Neural progenitor cell (in vitro differentiated cells): ENCODE measurements at regions not wholly inside any gene's neighbourhood (a gene's known extent, or its start where the extent isn't known, plus 50 kb on each side); places are given as distances from the start of the nearest gene placed in this dataset.
"Not testable (repeated sequence)": the region's sequence is repeated elsewhere in the genome, so short reads cannot be mapped to it uniquely, and the experiment has no call there.

Experiments
- DNase-seq: peaks from one replicate; pipeline ENCODE4 v3.0.0-alpha.2; 2016; ENCODE audit warnings: low spot score
- H2AFZ ChIP-seq: fragments of 200-600 bp; sonication (generic); replicated peaks from 2 replicates; pipeline ENCODE4 v1.6.1; 2016; ENCODE audit warnings: antibody characterized with exemption
- H3F3A ChIP-seq: fragments of 200-600 bp; sonication (generic); 2 replicates; pipeline ENCODE4 v1.6.1; 2016; ENCODE audit warnings: antibody characterized with exemption, low read depth
- H3K27ac ChIP-seq: fragments of 200-600 bp; sonication (generic); 2 replicates; pipeline ENCODE4 v1.5.1; 2016; ENCODE audit warnings: mild to moderate bottlenecking
- H3K27me3 ChIP-seq: fragments of 200-600 bp; sonication (generic); 2 replicates; pipeline ENCODE4 v1.6.1; 2016; ENCODE audit warnings: mild to moderate bottlenecking, moderate library complexity
- H3K36me3 ChIP-seq: fragments of 200-600 bp; sonication (generic); 2 replicates; pipeline ENCODE4 v1.5.1; 2016
- H3K4me1 ChIP-seq: fragments of 200-600 bp; sonication (generic); 2 replicates; pipeline ENCODE4 v1.6.1; 2016; ENCODE audit warnings: mixed run types
- H3K4me2 ChIP-seq: fragments of 200-600 bp; sonication (generic); 2 replicates; pipeline ENCODE4 v1.6.1; 2016
- H3K4me3 ChIP-seq: fragments of 200-600 bp; sonication (generic); 2 replicates; pipeline ENCODE4 v1.5.1; 2016
- H3K79me2 ChIP-seq: fragments of 200-600 bp; sonication (generic); 2 replicates; pipeline ENCODE4 v1.6.1; 2016; ENCODE audit warnings: low read depth
- H3K9ac ChIP-seq: fragments of 200-600 bp; sonication (generic); 2 replicates; pipeline ENCODE4 v1.6.1; 2016
- H3K9me3 ChIP-seq: fragments of 200-600 bp; sonication (generic); 2 replicates; pipeline ENCODE4 v1.5.1; 2016; ENCODE audit warnings: low read depth
- H4K20me1 ChIP-seq: fragments of 200-600 bp; sonication (generic); 2 replicates; pipeline ENCODE4 v1.6.1; 2016; ENCODE audit warnings: low read depth
- H3K27ac Mint-ChIP-seq: 3 replicates; pipeline ENCODE4 v1.8.0; 2021; ENCODE audit warnings: mixed read lengths
- H3K27me3 Mint-ChIP-seq: 2 replicates; pipeline ENCODE4 v1.8.0; 2022; ENCODE audit warnings: low read depth, mild to moderate bottlenecking, inconsistent platforms, moderate library complexity, mixed read lengths; ENCODE audit not compliant: insufficient read depth
- H3K36me3 Mint-ChIP-seq: 3 replicates; pipeline ENCODE4 v1.8.0; 2021; ENCODE audit warnings: mixed read lengths
- H3K4me1 Mint-ChIP-seq: 3 replicates; pipeline ENCODE4 v1.8.0; 2021; ENCODE audit warnings: mixed read lengths
- H3K4me3 Mint-ChIP-seq: 3 replicates; pipeline ENCODE4 v1.8.0; 2021; ENCODE audit warnings: mild to moderate bottlenecking, moderate library complexity, mixed read lengths
- H3K9me3 Mint-ChIP-seq: 3 replicates; pipeline ENCODE4 v1.8.0; 2020; ENCODE audit warnings: mixed read lengths
- EZH2 ChIP-seq: fragments of 200-600 bp; sonication (generic); IDR thresholded peaks from 2 replicates; pipeline ENCODE4 v1.6.1; 2017; ENCODE audit warnings: antibody characterized with exemption, mild to moderate bottlenecking, moderate library complexity
- EZH2phosphoT487 ChIP-seq: fragments of 200-600 bp; sonication (generic); IDR thresholded peaks from 2 replicates; pipeline ENCODE4 v1.6.1; 2017; ENCODE audit warnings: antibody characterized with exemption
- TF ChIP-seq, protein P1 (sequence below): fragments of 200-600 bp; sonication (generic); IDR thresholded peaks from 2 replicates; pipeline ENCODE4 v1.5.1; 2017; ENCODE audit warnings: antibody characterized with exemption, mild to moderate bottlenecking

DNA sequence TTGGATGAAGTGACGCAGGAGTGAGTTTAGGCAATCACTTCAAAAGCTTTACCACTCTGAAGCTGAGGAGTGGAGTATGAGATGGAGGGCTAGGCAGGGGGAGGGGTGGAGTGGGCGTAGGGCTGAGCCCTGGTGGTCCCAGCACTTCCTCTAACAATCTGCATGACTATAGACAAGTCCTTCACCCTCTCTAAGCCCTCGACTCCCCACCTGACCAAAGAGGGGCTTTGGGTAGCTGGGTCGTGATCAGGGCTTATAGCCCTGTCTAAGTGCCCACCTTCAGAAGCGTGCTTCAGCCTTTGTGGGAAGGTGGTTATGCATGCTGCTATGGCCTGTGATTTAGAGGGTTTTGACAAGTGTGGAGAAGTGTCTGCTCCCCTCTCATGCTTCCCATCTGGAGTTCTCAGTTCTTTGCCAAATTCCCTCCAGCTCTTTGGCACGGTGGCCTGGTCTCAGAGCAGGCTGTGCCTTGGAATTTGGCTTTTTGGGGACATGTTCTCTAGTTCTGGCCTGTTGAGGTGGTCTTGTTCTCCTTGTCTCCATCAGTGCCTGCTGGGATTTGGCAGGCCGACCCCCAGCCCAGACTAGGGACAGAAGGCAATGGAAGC, 53.0 kb downstream of the ACTBL2 start:
- no peak overlapping the region for H2AFZ ChIP-seq
- H3K9me3 Mint-ChIP-seq, result peaks cover 2% of the 10 kb centered on the region

DNA sequence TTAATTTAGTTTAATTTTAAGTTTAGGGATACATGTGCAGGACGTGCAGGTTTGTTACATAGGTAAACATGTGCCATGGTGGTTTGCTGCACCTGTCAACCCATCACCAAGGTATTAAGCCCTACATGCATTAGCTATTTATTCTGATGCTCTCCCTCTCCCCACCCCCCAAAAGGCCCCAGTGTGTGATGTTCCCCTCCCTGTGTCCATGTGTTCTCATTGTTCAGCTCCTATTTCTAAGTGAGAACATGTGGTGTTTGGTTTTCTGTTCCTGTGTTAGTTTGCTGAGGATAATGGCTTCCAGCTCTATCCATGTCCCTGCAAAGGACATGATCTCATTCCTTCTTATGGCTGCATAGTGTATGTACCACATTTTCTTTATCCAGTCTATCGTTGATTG, 53.6 kb downstream of the ACTBL2 start:
- H3K9ac ChIP-seq, H3K9me3 ChIP-seq, H4K20me1 ChIP-seq, DNase-seq, H2AFZ ChIP-seq, H3K79me2 ChIP-seq, H3K4me3 ChIP-seq, H3K36me3 Mint-ChIP-seq, H3K27ac Mint-ChIP-seq, H3F3A ChIP-seq, H3K4me2 ChIP-seq, H3K36me3 ChIP-seq, H3K4me3 Mint-ChIP-seq, H3K4me1 Mint-ChIP-seq, H3K27me3 ChIP-seq, H3K27me3 Mint-ChIP-seq, H3K9me3 Mint-ChIP-seq, H3K27ac ChIP-seq: not testable (repeated sequence)
- H3K4me1 ChIP-seq, result peaks cover 11% of the 10 kb centered on the region

More for the DNA sequence above, 53.0 kb downstream of the ACTBL2 start:
- peaks cover 11% of the 10 kb centered on the region for H3K4me1 ChIP-seq
- no peaks in the 10 kb centered on the region for H4K20me1 ChIP-seq
- H3K4me3 ChIP-seq, result no peak overlapping the region
- DNase-seq, result no peak
- no peaks in the 10 kb centered on the region for H3K27me3 ChIP-seq
- Mint-ChIP-seq H3K4me3 (no peak overlapping the region), H3K4me1 (peaks cover 4% of the 10 kb centered on the region), H3K36me3 (no peaks in the 10 kb centered on the region), H3K27ac (no peak overlapping the region), H3K27me3 (peaks cover 7% of the 10 kb centered on the region)
- H3K36me3 ChIP-seq, result no peaks in the 10 kb centered on the region
- H3K27ac ChIP-seq, result no peak overlapping the region
- no peaks in the 10 kb centered on the region for H3K79me2 ChIP-seq
- no peaks in the 10 kb centered on the region for H3K9me3 ChIP-seq
- TF ChIP-seq EZH2phosphoT487 (no peak), EZH2 (no peak)
- TF ChIP-seq, protein P1, sequence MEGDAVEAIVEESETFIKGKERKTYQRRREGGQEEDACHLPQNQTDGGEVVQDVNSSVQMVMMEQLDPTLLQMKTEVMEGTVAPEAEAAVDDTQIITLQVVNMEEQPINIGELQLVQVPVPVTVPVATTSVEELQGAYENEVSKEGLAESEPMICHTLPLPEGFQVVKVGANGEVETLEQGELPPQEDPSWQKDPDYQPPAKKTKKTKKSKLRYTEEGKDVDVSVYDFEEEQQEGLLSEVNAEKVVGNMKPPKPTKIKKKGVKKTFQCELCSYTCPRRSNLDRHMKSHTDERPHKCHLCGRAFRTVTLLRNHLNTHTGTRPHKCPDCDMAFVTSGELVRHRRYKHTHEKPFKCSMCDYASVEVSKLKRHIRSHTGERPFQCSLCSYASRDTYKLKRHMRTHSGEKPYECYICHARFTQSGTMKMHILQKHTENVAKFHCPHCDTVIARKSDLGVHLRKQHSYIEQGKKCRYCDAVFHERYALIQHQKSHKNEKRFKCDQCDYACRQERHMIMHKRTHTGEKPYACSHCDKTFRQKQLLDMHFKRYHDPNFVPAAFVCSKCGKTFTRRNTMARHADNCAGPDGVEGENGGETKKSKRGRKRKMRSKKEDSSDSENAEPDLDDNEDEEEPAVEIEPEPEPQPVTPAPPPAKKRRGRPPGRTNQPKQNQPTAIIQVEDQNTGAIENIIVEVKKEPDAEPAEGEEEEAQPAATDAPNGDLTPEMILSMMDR, result no peak
- H3K4me2 ChIP-seq, result no peak overlapping the region
- no peaks in the 10 kb centered on the region for H3F3A ChIP-seq
- no peak overlapping the region for H3K9ac ChIP-seq

DNA sequence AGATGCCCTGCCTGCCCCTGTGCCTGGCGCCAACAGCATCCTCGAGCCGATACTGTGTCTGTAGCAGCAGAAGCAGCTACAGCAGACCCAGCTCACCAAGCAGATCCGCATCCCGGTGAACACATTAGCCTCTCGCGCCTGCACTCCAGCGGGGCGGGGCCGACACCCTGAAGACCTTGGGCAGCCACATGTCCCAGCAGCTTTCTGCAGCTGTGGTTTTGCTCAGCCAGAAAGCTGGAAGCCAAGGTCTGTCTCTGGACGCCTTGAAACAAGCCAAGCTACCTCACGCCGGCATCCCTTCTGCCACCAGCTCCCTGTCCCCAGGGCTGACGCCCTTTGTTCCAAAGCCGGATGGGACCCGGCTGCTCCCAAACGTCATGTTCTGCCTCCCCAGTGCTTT, 59.6 kb downstream of the ACTBL2 start:
- Histone ChIP-seq H3F3A (no peaks in the 10 kb centered on the region), H3K36me3 (no peaks in the 10 kb centered on the region), H3K79me2 (no peaks in the 10 kb centered on the region), H3K4me2 (no peak overlapping the region), H3K4me3 (no peak overlapping the region), H3K9me3 (no peaks in the 10 kb centered on the region), H3K4me1 (no peaks in the 10 kb centered on the region), H3K27ac (no peak overlapping the region), H3K9ac (no peak overlapping the region), H2AFZ (no peak overlapping the region), H4K20me1 (no peaks in the 10 kb centered on the region), H3K27me3 (no peaks in the 10 kb centered on the region)
- Mint-ChIP-seq H3K9me3 (no peaks in the 10 kb centered on the region), H3K4me1 (no peaks in the 10 kb centered on the region), H3K27ac (no peak overlapping the region), H3K27me3 (peaks cover 8% of the 10 kb centered on the region), H3K36me3 (no peaks in the 10 kb centered on the region), H3K4me3 (no peak overlapping the region)
- TF ChIP-seq EZH2 (no peak), EZH2phosphoT487 (no peak)
- TF ChIP-seq, protein P1, result no peak
- no peak for DNase-seq

DNA sequence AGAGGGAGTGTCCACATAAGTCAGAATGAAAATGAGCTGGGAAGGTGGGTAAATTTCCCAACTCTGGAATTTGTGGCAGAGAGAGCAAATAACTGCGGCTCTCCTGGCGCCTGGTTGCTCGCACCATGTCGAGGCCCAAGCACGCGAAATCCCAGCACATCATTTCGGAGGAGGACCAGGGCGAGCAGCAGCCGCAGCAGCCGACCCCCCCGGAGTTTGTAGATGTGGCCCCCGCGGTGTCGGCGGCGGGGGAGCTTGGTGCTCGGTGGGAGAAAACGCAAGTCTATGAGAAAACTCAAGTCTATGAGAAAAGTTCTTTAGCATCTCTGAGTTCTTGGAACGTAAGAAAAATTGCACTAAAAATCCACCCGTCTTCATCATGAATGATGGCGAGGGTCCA, 60.3 kb downstream of the ACTBL2 start:
- no peaks in the 10 kb centered on the region for H3K4me1 ChIP-seq
- no peaks in the 10 kb centered on the region for H3K36me3 ChIP-seq
- Mint-ChIP-seq H3K27me3 (peaks cover 5% of the 10 kb centered on the region), H3K4me3 (no peak overlapping the region), H3K36me3 (no peaks in the 10 kb centered on the region), H3K27ac (no peak overlapping the region), H3K9me3 (no peaks in the 10 kb centered on the region), H3K4me1 (no peaks in the 10 kb centered on the region)
- H3K4me2 ChIP-seq, result no peak overlapping the region
- DNase-seq, result no peak
- H3K27me3 ChIP-seq, result no peaks in the 10 kb centered on the region
- H3F3A ChIP-seq, result no peaks in the 10 kb centered on the region
- H2AFZ ChIP-seq, result no peak overlapping the region
- no peaks in the 10 kb centered on the region for H4K20me1 ChIP-seq
- H3K79me2 ChIP-seq, result no peaks in the 10 kb centered on the region
- H3K9ac ChIP-seq, result no peak overlapping the region
- H3K4me3 ChIP-seq, result no peak overlapping the region
- H3K9me3 ChIP-seq, result no peaks in the 10 kb centered on the region
- no peak overlapping the region for H3K27ac ChIP-seq
- TF ChIP-seq, protein P1, result no peak
- TF ChIP-seq EZH2phosphoT487, result no peak
